Erythroblast (primary cell): ENCODE measurements at regions not wholly inside any gene's neighbourhood (a gene's known extent, or its start where the extent isn't known, plus 50 kb on each side); places are given as distances from the start of the nearest gene placed in this dataset.

Experiments used
- GATA1 ChIP-seq: IDR thresholded peaks from 2 replicates; pipeline ENCODE4 v1.6.1; 2011; ENCODE audit warnings: low read depth, mild to moderate bottlenecking, control low read depth, low read length, moderate library complexity
- POLR2A ChIP-seq: IDR thresholded peaks from 2 replicates; pipeline ENCODE4 v1.6.1; 2011; ENCODE audit warnings: mild to moderate bottlenecking, low read length

GRCh38 chr7:46933596-46933995 is 648.3 kb downstream of the TNS3 start:
- no peak for TF ChIP-seq POLR2A
- TF ChIP-seq GATA1, result no peak
